ENCODE measurements at regions not wholly inside any gene's neighbourhood (a gene's known extent, or its start where the extent isn't known, plus 50 kb on each side); places are given as distances from the start of the nearest gene placed in this dataset.

DNA sequence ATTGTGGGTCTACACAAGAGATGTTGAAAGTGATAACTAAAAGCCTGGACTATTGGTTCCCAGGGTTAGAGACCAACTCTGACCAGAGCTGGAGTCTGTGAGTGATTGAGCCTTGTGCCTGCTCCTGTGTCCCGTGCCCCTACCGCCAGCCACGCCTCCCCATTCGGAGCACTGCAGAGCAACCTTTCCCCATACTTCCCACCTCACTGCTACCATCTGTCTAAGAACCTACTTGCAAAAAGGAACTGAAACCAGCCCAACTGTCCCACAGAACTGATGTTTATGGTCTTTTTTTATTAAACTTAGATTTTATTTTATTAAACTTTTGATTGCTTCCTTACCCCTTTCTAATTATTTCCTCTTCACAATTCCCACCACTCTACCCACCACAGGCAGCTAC is 300.3 kb upstream of the MGAT5 start:
- DNase-seq, result no peak

DNA sequence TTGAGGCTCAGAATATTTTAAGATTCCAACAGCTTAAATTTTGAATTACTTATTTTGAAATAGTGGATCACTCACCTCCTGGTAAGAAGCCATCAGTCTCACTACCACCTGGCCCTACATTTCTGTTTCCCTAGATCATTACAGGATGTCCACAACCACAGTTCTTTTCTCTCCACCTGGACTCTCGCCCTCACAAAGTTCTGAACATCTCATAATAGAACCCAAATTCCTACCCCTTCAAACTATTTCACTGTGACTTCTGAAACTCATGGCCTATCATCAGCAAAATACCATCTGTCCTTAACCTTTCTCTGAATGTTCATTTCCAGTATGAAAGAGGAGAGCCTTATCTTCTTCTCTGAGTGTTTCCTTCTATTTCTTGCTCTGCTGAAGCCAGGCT is 299.2 kb upstream of the MGAT5 start:
- DNase-seq, result no peak

DNA sequence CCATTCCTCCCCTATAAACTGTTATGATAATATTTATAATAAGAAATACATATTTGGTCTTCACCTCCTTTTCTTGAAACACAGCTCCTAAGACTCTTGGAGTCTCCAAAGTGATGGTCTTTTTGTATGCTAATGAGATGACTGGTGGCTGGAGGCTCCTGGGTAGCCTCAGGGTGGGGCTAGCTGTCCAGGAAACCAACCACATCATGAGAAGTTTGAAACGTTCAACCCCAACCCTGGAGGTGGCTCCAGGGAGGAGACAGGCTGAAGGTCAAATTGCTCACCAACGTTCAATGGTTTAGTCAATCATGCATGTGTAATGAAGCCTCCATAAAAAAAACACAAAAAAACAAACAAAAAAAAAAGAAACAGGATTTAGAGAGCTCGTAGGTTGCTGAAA is 298.7 kb upstream of the MGAT5 start:
- DNase-seq, result no peak

DNA sequence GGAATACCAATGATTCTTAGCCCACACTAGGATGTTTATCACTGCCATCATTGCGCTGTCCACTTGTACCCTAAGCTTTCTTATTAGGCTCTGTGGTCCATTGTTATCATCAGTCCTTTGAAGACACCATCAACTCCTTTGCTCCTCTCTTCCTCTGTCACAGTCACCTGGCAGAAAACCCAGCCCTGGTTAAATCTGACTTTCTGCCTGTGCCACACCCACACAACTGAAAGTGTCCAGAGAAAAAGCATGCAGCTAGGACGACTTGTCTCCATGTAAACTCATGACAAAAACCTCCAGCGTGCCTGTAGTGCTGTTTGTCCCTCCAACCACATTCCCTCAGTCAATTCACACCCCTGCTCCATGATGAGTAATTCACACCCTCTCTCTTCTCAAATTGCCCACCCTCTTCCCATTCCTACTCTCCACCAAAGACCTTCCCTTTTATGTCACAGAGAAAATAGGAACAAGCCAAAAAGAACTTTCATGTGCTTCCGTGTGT is 297.4 kb upstream of the MGAT5 start:
- no peak for DNase-seq

DNA sequence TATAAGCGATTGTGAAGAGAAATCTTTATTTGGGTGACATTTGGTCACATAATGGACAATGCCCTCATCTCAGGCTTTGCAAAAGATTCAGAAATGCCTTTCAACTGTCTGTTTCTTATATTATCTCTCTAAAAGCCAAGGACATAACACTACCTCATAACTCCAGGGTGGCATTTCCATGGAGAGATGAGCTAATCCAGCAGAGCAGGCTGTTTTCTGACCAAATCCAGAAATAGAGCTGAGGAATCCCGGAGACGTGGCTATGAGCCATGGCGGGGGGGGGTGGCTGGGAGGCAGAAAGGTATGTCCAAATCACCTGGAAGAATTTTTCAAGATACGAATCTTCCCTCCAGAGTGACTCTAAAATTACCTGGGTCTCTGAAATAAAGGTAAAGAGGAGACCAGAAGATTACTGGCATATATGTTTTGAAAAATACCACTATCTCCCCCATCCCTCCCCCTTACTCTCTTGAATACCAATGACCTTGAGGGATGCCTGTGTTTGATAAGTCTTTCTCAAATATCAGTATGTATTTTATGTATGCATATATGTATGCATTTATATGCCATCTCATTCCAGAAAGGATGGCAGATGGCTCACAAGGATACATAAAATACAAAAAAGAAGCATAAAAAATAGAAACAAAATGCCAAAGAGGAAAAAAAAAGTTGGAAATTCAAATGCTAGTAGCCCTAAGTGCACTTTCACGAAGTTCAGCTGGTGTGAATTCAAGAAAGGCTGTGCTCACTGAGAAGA is 296.0 kb upstream of the MGAT5 start:
- no peak for DNase-seq

DNA sequence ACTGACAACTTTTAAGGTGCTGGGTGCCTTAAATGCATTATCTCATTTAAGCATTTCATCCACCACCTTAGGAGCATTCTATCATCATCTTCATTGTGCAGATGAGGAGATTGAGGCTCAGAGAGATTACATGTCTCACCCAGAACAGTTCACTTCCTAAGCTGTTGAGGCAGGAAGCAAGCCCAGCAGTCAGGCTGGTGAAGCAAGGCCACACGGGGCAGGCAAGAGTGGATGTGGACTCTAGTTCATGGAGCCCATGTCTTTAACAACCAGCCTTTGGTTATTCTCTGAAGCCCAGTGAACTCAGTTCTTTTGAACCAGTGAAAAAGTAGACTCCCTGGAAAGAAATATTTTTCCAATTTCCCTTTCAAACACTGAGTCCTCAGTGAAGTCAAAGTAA is 294.8 kb upstream of the MGAT5 start:
- no peak for DNase-seq

DNA sequence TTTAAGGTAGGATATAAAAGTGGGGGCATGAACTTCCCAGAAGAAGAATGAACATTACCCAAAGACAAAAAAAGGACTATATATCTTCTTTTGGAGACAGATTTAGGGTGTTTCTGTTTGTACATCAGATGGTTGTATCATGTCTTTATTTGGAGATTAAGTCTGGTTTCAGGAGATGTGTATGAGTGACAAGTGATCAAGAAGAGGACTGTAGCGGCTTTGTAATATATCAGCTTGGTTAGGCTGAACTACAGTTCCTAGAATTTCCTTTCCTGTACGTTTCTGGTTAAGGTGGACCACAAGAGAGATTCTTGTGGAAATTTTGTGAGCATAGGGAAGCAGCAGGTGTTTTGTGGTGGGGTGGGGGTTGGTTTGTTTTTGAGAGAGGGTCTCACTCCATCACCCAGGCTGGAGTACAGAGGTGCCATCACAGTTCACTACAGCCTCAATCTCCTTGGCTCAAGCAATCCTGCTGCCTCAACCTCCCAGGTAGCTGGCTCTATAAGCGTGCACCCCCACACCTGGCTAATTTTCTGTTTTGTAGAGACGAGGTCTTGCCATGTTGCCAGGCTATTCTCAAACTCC is 287.1 kb upstream of the MGAT5 start:
- DNase-seq, result no peak

DNA sequence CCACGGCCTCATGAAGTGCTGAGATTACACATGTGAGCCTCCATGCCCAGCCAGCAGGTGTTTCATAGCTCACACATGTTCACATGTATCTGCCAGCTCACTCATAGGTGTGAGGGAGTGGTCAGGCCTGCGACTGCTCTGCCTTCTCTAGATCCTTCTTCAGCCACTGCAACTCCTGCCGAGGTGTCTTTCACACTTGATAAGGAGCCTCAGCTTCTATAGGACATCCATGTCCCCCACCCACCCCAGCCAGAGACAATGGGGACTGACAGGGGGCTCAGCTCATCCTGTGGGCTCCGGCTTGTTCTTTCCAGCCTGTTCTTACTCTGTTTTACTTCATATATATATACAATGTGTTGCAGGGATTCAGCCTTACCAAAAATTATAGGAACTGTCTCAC is 286.5 kb upstream of the MGAT5 start:
- DNase-seq, result no peak

DNA sequence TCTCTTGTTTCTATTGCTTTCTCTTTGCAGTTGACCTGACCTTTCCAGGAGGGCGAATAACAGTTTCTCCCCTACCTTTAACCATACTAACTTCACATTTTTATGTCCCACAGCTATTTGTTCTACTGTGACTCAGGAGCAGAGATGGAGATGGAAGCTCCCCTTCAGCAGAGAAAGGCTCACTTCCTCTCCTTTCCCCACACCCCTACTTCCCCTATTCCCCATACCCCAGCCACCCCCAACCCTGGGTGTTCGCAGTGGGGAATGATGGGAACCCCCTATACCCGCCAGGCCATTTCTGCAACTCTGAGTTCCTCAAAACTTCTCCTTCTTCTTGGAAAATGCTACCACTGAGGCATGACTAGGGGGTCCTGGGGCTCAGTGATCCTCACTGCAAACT is 285.4 kb upstream of the MGAT5 start:
- DNase-seq, result no peak

DNA sequence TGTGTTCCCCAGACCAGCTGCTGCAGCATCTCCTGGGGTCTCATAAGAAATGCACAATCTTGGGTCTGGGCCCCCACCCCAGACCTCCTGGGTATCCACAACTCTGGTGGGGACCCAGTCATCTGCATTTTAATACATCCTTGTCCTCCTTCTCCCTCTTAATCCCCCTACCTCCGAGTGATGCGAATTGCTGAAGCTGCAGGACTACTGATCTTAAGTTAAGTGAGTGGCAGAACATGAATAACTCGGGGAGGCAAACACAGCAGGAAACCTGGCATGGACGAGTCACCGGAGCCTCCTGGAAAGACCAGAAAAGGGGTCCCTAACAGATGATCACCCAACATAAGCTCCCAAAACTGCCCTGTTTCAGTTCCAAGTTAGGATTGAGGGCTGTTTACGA is 283.2 kb upstream of the MGAT5 start:
- no peak for DNase-seq

DNA sequence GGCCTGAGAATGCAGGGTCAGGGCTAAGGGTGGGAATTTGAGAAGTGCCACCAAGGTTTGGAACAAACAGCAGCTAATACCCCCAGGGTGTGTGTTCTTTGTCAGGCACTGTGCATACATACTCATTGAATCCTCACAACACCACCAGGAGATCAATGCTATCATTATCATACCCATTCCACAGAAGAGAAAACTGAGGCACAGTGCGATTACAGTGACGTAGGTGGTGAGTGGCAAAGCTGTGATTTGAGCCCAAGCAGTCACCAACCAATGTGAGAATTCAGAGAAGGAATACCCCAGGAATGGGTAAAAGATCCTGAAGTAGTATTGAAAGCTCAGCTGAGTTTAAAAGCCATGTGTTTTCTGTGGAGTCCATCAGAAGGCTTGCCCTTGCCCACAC is 281.6 kb upstream of the MGAT5 start:
- no peak for DNase-seq

DNA sequence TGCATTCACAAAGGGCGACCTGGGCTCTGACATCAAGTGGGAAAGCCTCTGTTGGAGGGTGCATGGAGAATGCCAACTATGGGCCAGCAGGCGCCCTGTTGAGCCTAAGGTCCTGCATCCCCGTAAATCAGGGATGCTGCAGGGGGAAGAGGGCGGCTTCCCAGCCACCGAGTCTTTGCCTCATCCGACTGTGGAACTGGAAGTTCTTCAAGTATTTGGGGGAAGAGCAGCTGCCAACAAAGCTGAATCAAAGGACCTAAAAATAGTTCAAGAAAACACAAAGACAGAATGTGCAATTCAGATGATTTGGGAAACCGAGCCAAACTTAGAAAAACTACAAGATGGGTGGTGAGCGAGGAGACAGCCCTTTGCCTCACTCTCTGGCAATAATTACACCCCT is 281.1 kb upstream of the MGAT5 start:
- no peak for DNase-seq

DNA sequence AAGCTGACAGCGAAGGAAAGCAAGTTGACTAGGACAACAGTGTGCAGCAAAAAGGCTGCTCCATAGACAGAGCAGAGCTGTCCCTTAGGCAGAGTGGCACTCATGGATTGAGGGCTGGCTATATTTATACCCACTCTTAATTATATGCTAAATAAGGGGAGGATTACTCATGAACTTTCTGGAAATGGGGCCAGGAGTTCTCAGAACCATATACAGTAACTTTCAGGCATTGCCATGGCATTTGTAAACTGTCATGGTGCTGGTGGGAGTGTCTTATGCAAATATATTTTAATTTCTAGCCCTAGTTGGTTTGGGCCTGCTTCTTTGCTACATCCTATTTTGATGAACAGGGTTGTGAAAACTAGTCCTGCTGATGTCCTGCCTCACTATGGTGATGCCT is 279.5 kb upstream of the MGAT5 start:
- DNase-seq, result no peak

DNA sequence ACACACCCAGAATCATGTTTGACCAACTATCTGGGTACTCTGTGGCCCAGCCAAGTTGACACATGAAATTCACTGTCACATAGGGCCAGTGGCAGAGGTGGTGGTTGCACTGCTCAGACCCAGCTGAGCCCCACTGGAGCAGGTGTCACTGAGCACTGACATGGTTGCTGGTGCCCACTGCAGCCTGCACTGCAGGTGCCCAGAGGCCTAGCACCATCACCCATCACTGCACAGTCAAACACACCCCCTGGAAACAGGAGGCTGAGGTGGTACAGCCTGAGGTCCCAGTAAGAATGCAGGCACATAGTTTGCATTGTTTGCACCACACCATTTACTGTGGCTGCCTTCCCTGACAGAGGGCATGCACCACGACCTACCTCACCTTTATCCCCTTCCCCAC is 278.7 kb upstream of the MGAT5 start:
- DNase-seq, result no peak

DNA sequence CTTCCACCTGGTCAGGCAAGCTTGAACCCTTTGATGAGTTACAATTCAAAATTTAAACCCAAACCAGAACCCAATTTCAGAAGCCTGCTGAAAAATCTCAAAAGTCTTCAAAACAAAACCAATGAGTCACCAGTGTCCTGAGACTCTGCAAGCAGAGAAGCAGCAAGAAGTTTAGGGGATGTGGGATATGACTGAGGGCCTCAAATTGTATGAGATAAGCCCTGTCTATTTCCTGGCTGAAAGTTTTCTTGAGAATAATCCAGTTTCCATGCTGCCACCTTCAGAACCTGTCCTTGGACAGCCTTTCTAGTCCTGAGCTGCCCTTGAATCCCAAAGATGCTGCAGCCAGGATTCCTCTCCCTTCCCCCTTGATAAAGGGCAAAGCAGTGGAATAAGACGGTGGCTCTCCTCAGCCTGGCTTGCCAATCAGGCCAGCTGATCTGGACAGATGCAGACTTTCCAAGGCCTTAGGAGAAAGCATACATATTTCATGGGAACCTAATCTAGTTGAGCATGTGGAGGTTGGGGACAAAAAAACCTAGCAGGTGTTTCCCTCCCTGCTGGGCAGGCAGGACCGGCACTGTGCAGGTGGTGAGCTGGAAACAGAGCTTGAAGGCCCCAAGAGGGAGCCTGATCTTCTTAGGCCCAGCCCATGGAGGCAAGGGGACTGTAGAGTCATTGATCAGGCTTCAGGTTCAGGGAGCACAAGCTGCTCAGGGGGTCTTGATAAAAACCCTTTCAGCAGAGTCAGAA is 278.0 kb upstream of the MGAT5 start:
- no peak for DNase-seq

DNA sequence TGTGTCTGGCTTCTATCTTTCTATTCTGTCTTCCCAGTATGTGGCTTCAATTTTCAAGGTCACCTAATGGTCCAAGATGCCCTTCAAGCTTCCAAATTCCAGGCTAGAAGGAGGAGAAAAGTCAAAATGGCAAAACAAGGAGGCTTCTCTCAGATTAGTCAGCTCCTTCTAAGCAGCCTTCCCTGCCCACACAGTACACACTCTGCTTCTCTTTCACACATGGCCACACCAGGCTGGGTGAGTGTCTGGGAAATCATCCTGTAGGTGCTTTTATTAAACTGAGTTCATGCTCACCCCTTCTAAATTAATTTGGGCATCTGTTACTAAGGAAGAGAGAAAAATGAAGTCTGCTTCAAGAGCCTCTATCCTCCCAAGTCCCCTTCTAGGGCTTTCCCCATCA is 277.2 kb upstream of the MGAT5 start:
- no peak for DNase-seq

DNA sequence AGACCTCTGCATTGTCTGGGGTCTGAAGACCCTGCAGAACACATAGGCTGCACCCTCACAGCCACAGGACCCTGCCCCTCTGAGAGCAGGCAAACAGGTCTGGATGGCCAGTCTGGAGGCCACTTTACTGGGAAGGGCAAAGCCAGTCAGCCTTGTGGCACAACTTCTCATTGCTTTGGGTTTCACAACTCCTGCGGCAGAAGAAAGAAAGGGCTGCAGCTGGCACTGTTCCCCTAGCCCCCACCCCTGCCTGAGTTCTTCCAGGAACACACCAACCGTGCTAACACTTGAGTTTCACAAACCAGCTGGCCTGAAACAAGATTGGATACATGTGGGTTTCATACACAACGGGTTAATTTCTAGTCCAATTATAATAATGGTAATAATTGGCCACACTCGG is 276.5 kb upstream of the MGAT5 start:
- DNase-seq, result no peak

DNA sequence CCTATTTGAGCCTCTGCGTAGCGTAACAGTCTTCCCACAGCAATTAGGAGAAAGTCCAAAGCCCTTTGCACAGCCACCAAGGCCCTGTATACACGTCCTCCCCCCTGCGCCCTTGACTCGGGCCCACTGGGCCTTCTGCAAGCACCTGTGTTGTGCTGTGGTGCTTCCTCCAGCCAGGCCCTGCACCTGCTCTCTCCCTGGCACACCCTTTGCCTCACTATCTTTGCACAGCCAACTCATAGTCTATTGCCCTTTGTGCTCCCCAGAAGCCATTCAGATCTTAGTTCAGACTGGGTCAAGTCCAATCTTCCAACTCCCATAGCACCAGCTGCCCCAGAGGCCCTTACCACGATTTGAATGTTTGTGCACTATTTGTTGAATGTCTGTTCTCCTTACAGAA is 271.6 kb upstream of the MGAT5 start:
- DNase-seq, result no peak

DNA sequence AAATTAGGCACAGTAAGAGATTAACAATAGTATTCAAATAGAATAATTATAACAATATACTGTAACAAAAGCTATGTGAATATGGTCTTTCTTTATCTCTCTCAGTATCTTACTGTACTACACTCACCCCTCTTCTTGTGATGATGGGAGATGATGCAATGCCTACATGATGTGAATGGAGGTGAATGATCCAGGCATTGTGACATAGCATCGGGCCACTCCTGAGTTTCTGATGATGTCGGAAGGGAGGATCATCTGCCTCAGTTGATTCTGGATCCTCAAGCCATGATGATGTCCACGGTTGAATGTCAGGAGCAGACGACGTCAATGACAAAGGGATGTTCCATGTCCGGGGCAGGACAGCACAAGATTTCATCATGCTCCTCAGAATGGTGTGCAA is 268.3 kb upstream of the MGAT5 start:
- no peak for DNase-seq

DNA sequence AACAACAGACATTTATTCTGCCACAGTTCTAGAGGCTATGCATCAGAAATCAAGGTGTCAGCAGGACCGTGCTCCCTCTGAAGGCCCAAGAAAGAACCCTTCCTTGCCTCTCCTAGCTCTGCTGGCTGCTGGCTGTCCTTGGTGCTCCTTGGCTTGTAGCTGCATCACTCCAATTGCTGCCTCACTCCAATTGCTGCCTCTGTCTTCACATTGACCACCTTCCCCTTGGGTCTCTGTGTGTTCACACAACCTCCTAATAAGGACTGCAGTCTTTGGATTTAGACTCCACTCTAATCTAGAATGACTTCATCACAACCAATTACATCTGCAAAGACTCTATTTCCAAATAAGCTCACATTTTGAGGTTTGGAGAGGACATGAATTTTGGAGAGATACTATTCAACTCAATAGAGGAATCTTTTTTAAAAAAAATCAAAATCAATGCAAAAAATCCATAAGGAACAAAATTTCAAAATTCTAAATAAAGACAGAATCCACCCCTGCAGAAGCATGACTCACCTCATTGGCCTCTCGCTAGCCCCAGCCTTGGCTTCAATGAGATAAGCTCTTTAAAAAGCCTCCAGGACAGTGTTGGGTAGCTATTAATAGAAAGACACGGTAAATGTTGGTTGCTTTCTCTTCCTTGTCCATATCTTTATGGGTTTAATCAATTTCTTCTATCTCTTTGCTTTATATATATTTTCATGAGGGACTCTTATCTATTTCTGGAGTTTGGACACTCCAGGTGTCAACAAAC is 267.6 kb upstream of the MGAT5 start:
- DNase-seq, result no peak

DNA sequence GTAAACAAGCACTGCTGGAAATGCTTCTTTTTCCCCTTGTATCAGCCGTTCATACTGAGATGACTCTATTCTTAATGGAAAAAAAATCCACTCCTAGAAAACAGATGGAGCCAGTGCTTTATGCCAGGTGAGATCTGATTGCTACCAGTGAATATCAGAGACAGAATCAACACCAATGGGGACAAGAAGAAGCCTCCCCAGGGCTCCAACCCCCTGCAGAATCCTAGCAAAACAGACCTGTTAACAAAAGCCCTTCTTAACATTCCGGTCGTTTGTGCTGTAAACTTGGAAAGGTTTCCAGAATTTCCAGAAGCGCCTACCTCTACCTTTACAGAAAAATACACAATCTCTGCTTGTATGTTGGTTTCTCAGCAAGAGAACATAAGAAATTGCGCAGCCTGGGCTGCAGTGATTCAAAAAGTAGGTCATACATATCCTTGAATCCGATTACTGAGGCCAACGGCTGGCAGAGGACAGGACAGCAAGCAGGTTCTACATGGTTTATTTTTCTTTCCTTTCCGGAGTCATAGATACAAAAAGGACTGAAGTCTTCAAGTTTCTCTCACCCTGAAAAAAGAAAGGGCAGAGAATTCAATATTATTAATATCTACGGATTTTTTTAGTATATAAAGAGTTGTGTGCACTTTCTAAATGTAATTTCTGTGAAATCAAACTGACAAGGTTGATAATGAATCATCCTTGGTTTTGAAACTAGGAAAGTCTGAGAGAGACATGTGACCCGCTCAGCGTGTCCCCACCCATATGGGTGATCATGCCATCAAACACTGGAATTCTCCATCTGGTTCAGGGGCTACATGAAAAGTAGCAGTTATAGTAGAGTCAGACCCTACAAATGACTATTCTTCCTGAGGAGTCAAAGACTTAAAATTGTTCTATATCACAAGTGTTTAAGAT is 266.7 kb upstream of the MGAT5 start:
- no peak for DNase-seq

DNA sequence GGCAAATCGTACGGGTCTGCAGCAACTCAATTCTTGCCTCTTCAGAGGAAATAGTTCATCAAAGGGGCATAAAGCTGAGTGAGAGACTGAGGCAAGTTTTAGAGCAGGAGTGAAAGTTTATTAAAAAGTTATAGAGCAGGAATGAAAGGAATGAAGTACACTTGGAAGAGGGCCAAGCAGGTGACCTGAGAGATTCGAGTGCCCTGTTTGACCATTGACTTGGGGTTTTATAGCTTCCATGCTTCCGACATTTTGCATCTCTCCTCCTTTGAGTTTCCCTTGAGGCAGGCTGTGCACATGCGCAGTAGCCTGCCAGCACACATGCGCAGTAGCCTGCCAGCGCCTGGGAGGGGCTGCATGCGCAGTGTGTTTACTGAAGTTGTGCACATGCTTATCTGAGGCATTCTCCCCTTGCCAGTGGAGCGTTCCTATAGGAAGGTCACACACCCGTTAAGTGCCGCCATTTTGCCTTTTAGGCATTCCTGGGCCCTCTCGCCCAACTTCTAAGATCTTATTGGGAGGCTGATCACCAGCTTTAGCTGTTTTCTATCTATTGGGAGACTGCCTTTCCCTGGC is 265.5 kb upstream of the MGAT5 start:
- no peak for DNase-seq
